Esophagus muscularis mucosa (tissue), 3 donors: ENCODE measurements at regions not wholly inside any gene's neighbourhood (a gene's known extent, or its start where the extent isn't known, plus 50 kb on each side); places are given as distances from the start of the nearest gene placed in this dataset.

Source experiments
- CTCF ChIP-seq, 3 experiments: fragments of 200-600 bp in 2 of 3; fragments of 450-650 bp in 1 of 3; sonication (generic) in 2 of 3; IDR thresholded peaks; one replicate each; pipeline ENCODE4 v1.5.1; 2017 to 2019; ENCODE audit warnings: antibody characterized with exemption in 3 of 3, mild to moderate bottlenecking in 2 of 3, moderate library complexity in 1 of 3
- POLR2A ChIP-seq: fragments of 450-650 bp; IDR thresholded peaks from one replicate; pipeline ENCODE4 v1.6.1; 2017; ENCODE audit warnings: antibody characterized with exemption, moderate library complexity, mild to moderate bottlenecking, low read depth
- POLR2AphosphoS5 ChIP-seq, 2 donors: sonication (generic); formaldehyde crosslinking; IDR thresholded peaks; one replicate each; pipeline ENCODE4 v1.6.1; 2017; ENCODE audit warnings: antibody characterized with exemption in 2 of 2

- TF ChIP-seq POLR2AphosphoS5 (IDR thresholded peaks at IDR 0.05) = no peak
- TF ChIP-seq CTCF (IDR thresholded peaks at IDR 0.05) = no peak
- TF ChIP-seq POLR2A = no peak
Observed at GRCh38 chr14:34135492-34135891, 184.6 kb upstream of the EGLN3 start.
